GM23338 (cell line): ENCODE measurements at regions not wholly inside any gene's neighbourhood (a gene's known extent, or its start where the extent isn't known, plus 50 kb on each side); places are given as distances from the start of the nearest gene placed in this dataset.

Experiments used
- ATAC-seq: fragments of 200-7000 bp; cut with Tn5 transposase; 3 replicates; pipeline ENCODE4 v1.9.1; 2020
- DNase-seq: peaks from one replicate; pipeline ENCODE4 v3.0.0-alpha.2; 2015; ENCODE audit warnings: low spot score
- H2AFZ ChIP-seq: fragments of 200-600 bp; sonication (generic); 2 replicates; pipeline ENCODE4 v1.8.0; 2016; ENCODE audit warnings: antibody characterized with exemption, mild to moderate bottlenecking, moderate library complexity
- H3F3A ChIP-seq: fragments of 200-600 bp; sonication (generic); replicated peaks from 2 replicates; pipeline ENCODE4 v1.8.0; 2017; ENCODE audit warnings: antibody characterized with exemption, mixed run types, low read depth
- H3K27ac ChIP-seq: fragments of 200-600 bp; sonication (generic); 2 replicates; pipeline ENCODE4 v1.6.1; 2016; ENCODE audit warnings: low read depth
- H3K27me3 ChIP-seq: fragments of 200-600 bp; sonication (generic); 2 replicates; pipeline ENCODE4 v1.8.0; 2016; ENCODE audit warnings: mild to moderate bottlenecking, mixed run types, moderate library complexity; ENCODE audit not compliant: insufficient read depth
- H3K36me3 ChIP-seq: fragments of 200-600 bp; sonication (generic); 2 replicates; pipeline ENCODE4 v1.8.0; 2016; ENCODE audit warnings: mild to moderate bottlenecking; ENCODE audit not compliant: insufficient read depth
- H3K4me1 ChIP-seq: fragments of 200-600 bp; sonication (generic); 2 replicates; pipeline ENCODE4 v1.8.0; 2016; ENCODE audit warnings: mild to moderate bottlenecking, moderate library complexity; ENCODE audit not compliant: insufficient read depth
- H3K4me2 ChIP-seq: fragments of 200-600 bp; sonication (generic); 2 replicates; pipeline ENCODE4 v1.7.1; 2017; ENCODE audit warnings: mixed run types
- H3K4me3 ChIP-seq: fragments of 200-600 bp; sonication (generic); 2 replicates; pipeline ENCODE4 v1.6.1; 2016; ENCODE audit warnings: mixed run types
- H3K79me2 ChIP-seq: fragments of 200-600 bp; sonication (generic); replicated peaks from 2 replicates; pipeline ENCODE4 v1.8.0; 2017; ENCODE audit warnings: mild to moderate bottlenecking; ENCODE audit not compliant: insufficient read depth
- H3K9me2 ChIP-seq: fragments of 200-600 bp; sonication (generic); 2 replicates; pipeline ENCODE4 v1.8.0; 2017; ENCODE audit not compliant: insufficient read depth
- H4K20me1 ChIP-seq: fragments of 200-600 bp; sonication (generic); replicated peaks from 2 replicates; pipeline ENCODE4 v1.8.0; 2017; ENCODE audit warnings: mild to moderate bottlenecking; ENCODE audit not compliant: insufficient read depth
- H3K27ac Mint-ChIP-seq: 2 replicates; pipeline ENCODE4 v1.8.0; 2020; ENCODE audit warnings: inconsistent platforms, mild to moderate bottlenecking, moderate library complexity, mixed read lengths
- H3K27me3 Mint-ChIP-seq: 3 replicates; pipeline ENCODE4 v1.8.0; 2022; ENCODE audit warnings: low read depth, mild to moderate bottlenecking, moderate library complexity, mixed read lengths, inconsistent platforms; ENCODE audit not compliant: insufficient read depth, poor library complexity
- H3K36me3 Mint-ChIP-seq: 3 replicates; pipeline ENCODE4 v1.8.0; 2021; ENCODE audit warnings: low read depth, mild to moderate bottlenecking, inconsistent platforms, moderate library complexity, mixed read lengths
- H3K4me1 Mint-ChIP-seq: 3 replicates; pipeline ENCODE4 v1.8.0; 2020; ENCODE audit warnings: mild to moderate bottlenecking, inconsistent platforms, mixed read lengths
- H3K4me3 Mint-ChIP-seq: 3 replicates; pipeline ENCODE4 v1.8.0; 2021; ENCODE audit warnings: moderate library complexity, mild to moderate bottlenecking, inconsistent platforms, mixed read lengths
- H3K9me3 Mint-ChIP-seq: 3 replicates; pipeline ENCODE4 v1.8.0; 2020; ENCODE audit warnings: moderate library complexity, mild to moderate bottlenecking, inconsistent platforms, mixed read lengths
- CREB1 ChIP-seq: fragments of 250-450 bp; sonication (Bioruptor Pico); IDR thresholded peaks from 2 replicates; pipeline ENCODE4 v1.5.0; 2020; ENCODE audit warnings: low read depth, mild to moderate bottlenecking, moderate library complexity
- CTCF ChIP-seq, 2 experiments: fragments of 200-600 bp in 1 of 2; sonication (generic) in 1 of 2; conservative IDR thresholded peaks; 2 replicates each; pipeline versions ENCODE4 v1.5.1 to v1.6.1; 2016 to 2017; ENCODE audit warnings: antibody characterized with exemption in 2 of 2, low read depth in 2 of 2, mild to moderate bottlenecking in 2 of 2, moderate library complexity in 1 of 2
- EZH2 ChIP-seq: fragments of 200-600 bp; sonication (generic); IDR thresholded peaks from one replicate; pipeline ENCODE4 v1.8.0; 2017; ENCODE audit warnings: antibody characterized with exemption, mild to moderate bottlenecking, low read depth; ENCODE audit not compliant: unreplicated experiment
- EZH2phosphoT487 ChIP-seq: fragments of 200-600 bp; sonication (generic); IDR thresholded peaks from one replicate; pipeline ENCODE4 v1.8.1; 2018; ENCODE audit warnings: antibody characterized with exemption; ENCODE audit not compliant: unreplicated experiment
- JUNB ChIP-seq: IDR thresholded peaks from one replicate; pipeline ENCODE4 v1.6.1; 2016; ENCODE audit warnings: antibody characterized with exemption; ENCODE audit not compliant: unreplicated experiment
- STAT1 ChIP-seq: IDR thresholded peaks from one replicate; pipeline ENCODE4 v1.6.1; 2016; ENCODE audit warnings: antibody characterized with exemption; ENCODE audit not compliant: unreplicated experiment
- ZNF114 ChIP-seq: fragments of 250-450 bp; sonication (Bioruptor Pico); IDR thresholded peaks from 2 replicates; pipeline ENCODE4 v1.5.0; 2020; ENCODE audit warnings: mild to moderate bottlenecking, moderate library complexity
- ZNF462 ChIP-seq: fragments of 250-450 bp; sonication (Bioruptor Pico); IDR thresholded peaks from 2 replicates; pipeline ENCODE4 v1.5.0; 2020; ENCODE audit warnings: mild to moderate bottlenecking, moderate library complexity
- TF ChIP-seq, protein P1 (sequence below): IDR thresholded peaks from 2 replicates; pipeline ENCODE4 v1.6.1; 2016; ENCODE audit warnings: antibody characterized with exemption

DNA sequence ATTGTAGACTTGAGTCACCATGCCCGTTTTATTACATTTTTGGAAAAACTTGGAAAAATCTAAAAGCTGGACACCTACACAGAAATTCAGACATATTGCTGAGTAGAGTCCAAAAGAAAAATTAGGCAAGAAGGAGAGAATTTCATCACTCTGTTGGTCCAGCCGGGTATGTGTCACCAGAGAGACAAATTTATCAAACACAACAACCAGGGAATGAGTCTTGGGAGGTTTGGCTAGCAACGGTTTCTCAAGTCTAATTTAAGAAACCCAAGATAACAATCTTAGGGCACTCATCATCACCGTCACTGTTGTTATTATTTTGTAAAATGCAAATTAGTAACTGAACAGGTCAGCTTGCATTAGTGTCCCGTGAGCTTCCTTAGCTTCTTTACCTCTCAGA lies 197.5 kb upstream of the C2CD4B start:
- Histone ChIP-seq H3K36me3 (no peaks in the 10 kb centered on the region), H3K9me2 (no peaks in the 10 kb centered on the region), H3K4me2 (no peak overlapping the region), H3K4me1 (no peaks in the 10 kb centered on the region), H3F3A (no peaks in the 10 kb centered on the region), H4K20me1 (no peaks in the 10 kb centered on the region), H3K79me2 (no peaks in the 10 kb centered on the region), H2AFZ (no peak overlapping the region), H3K27ac (no peak overlapping the region), H3K27me3 (no peaks in the 10 kb centered on the region), H3K4me3 (no peak overlapping the region)
- no peak for DNase-seq
- Mint-ChIP-seq H3K27me3 (peaks cover 3% of the 10 kb centered on the region), H3K4me3 (no peak overlapping the region), H3K27ac (no peak overlapping the region), H3K36me3 (no peaks in the 10 kb centered on the region), H3K9me3 (no peaks in the 10 kb centered on the region), H3K4me1 (no peaks in the 10 kb centered on the region)
- no peak for ATAC-seq
- TF ChIP-seq ZNF462, result no peak

- Histone ChIP-seq H3K36me3 (no peaks in the 10 kb centered on the region), H3K79me2 (no peaks in the 10 kb centered on the region), H3K4me1 (no peaks in the 10 kb centered on the region), H3K4me3 (no peak overlapping the region), H2AFZ (no peak overlapping the region), H3K9me2 (no peaks in the 10 kb centered on the region), H3F3A (no peaks in the 10 kb centered on the region), H3K4me2 (no peak overlapping the region), H3K27ac (no peak overlapping the region), H3K27me3 (no peaks in the 10 kb centered on the region), H4K20me1 (no peaks in the 10 kb centered on the region)
- Mint-ChIP-seq H3K4me3 (no peak overlapping the region), H3K9me3 (no peaks in the 10 kb centered on the region), H3K27me3 (peaks cover 3% of the 10 kb centered on the region), H3K36me3 (no peaks in the 10 kb centered on the region), H3K4me1 (no peaks in the 10 kb centered on the region), H3K27ac (no peak overlapping the region)
- no peak for DNase-seq
- ATAC-seq, result no peak
- no peak for TF ChIP-seq ZNF114
- TF ChIP-seq JUNB, result no peak
- TF ChIP-seq EZH2, result no peak
- no peak for TF ChIP-seq EZH2phosphoT487
- TF ChIP-seq STAT1, result no peak
- TF ChIP-seq, protein P1, sequence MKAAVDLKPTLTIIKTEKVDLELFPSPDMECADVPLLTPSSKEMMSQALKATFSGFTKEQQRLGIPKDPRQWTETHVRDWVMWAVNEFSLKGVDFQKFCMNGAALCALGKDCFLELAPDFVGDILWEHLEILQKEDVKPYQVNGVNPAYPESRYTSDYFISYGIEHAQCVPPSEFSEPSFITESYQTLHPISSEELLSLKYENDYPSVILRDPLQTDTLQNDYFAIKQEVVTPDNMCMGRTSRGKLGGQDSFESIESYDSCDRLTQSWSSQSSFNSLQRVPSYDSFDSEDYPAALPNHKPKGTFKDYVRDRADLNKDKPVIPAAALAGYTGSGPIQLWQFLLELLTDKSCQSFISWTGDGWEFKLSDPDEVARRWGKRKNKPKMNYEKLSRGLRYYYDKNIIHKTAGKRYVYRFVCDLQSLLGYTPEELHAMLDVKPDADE, result no peak
- no peak for TF ChIP-seq CREB1 (CRISPR knock-in tag)
- no peak for TF ChIP-seq CTCF (conservative IDR thresholded peaks at IDR 0.05; ENCODE audit: low read depth in 2 of 2)
These were observed 198.8 kb upstream of the C2CD4B start for GRCh38 chr15:62363913-62364312.
